IMR-90 (cell line): ENCODE measurements at regions not wholly inside any gene's neighbourhood (a gene's known extent, or its start where the extent isn't known, plus 50 kb on each side); places are given as distances from the start of the nearest gene placed in this dataset.

Experiments used
- ATAC-seq: fragments of 200-7000 bp; cut with Tn5 transposase; 2 replicates; pipeline ENCODE4 v1.9.1; 2020; ENCODE audit warnings: low read depth, mild to moderate bottlenecking, moderate library complexity
- BruUV-seq: library from RNA; stranded (reverse); fragments of 400-500 nt; replicated peaks from 2 replicates; lab custom pipeline; 2021; lab: Mats Ljungman, UMichigan
- CTCF ChIA-PET: fragments of 300-600 bp; formaldehyde crosslinking; extraction: SDS; loops from one replicate; lab custom pipeline; 2021; ENCODE audit warnings: antibody characterized with exemption; lab: Yijun Ruan, JAX
- POLR2A ChIA-PET: fragments of 300-600 bp; sonication (Branson Sonifier 250); formaldehyde crosslinking; loops from one replicate; lab custom pipeline; 2022; ENCODE audit warnings: antibody characterized with exemption; ENCODE audit not compliant: unreplicated experiment; lab: Charles Lee
- DNase-seq: peaks from one replicate; pipeline ENCODE4 v3.0.0; 2013
- H2AFZ ChIP-seq: replicated peaks from 2 replicates; pipeline ENCODE3; 2013; ENCODE audit warnings: low read length, mild to moderate bottlenecking; ENCODE audit not compliant: poor library complexity
- H2AK5ac ChIP-seq: 2 replicates; pipeline ENCODE4 v1.6.1; 2013; ENCODE audit warnings: low read depth, low read length, inconsistent platforms
- H2AK9ac ChIP-seq: replicated peaks from 2 replicates; pipeline ENCODE3; 2013; ENCODE audit warnings: mild to moderate bottlenecking, low read depth, low read length, moderate library complexity; ENCODE audit not compliant: poor library complexity
- H2BK120ac ChIP-seq: 2 replicates; pipeline ENCODE4 v1.6.1; 2013; ENCODE audit warnings: low read depth, low read length, inconsistent platforms
- H2BK15ac ChIP-seq: 3 replicates; pipeline ENCODE4 v1.6.1; 2013; ENCODE audit warnings: low read depth, low read length, inconsistent platforms
- H2BK20ac ChIP-seq: 2 replicates; pipeline ENCODE4 v1.6.1; 2013; ENCODE audit warnings: low read depth, mild to moderate bottlenecking, inconsistent platforms, low read length, moderate library complexity
- H2BK5ac ChIP-seq: 2 replicates; pipeline ENCODE4 v1.6.1; 2013; ENCODE audit warnings: mild to moderate bottlenecking, low read depth, low read length, inconsistent platforms; ENCODE audit not compliant: poor library complexity, severe bottlenecking
- H3K14ac ChIP-seq: replicated peaks from 2 replicates; pipeline ENCODE4 v1.6.1; 2013; ENCODE audit warnings: low read depth, low read length, inconsistent platforms
- H3K18ac ChIP-seq: 2 replicates; pipeline ENCODE4 v1.6.1; 2013; ENCODE audit warnings: low read depth, low read length, control low read depth
- H3K23ac ChIP-seq: 2 replicates; pipeline ENCODE4 v1.6.1; 2013; ENCODE audit warnings: low read depth, low read length, inconsistent platforms
- H3K27ac ChIP-seq: 2 replicates; pipeline ENCODE4 v1.5.1; 2013; ENCODE audit warnings: mild to moderate bottlenecking, control low read depth, low read length; ENCODE audit not compliant: insufficient read depth
- H3K27me3 ChIP-seq: 2 replicates; pipeline ENCODE4 v1.6.1; 2013; ENCODE audit warnings: low read length; ENCODE audit not compliant: control insufficient read depth, insufficient read depth
- H3K36me3 ChIP-seq: 2 replicates; pipeline ENCODE4 v1.6.1; 2013; ENCODE audit warnings: low read length, mixed read lengths; ENCODE audit not compliant: control insufficient read depth, insufficient read depth
- H3K4ac ChIP-seq: 2 replicates; pipeline ENCODE4 v1.6.1; 2013; ENCODE audit warnings: low read depth, low read length, inconsistent platforms
- H3K4me1 ChIP-seq: 2 replicates; pipeline ENCODE4 v1.6.1; 2013; ENCODE audit warnings: low read length, mixed read lengths; ENCODE audit not compliant: control insufficient read depth, insufficient read depth
- H3K4me2 ChIP-seq: 2 replicates; pipeline ENCODE4 v1.6.1; 2013; ENCODE audit warnings: low read depth, mild to moderate bottlenecking, control low read depth, low read length, moderate library complexity
- H3K4me3 ChIP-seq: 2 replicates; pipeline ENCODE4 v1.5.1; 2013; ENCODE audit warnings: low read depth, mild to moderate bottlenecking, control low read depth, low read length, moderate library complexity; ENCODE audit not compliant: insufficient read depth
- H3K56ac ChIP-seq: 2 replicates; pipeline ENCODE4 v1.6.1; 2013; ENCODE audit warnings: low read length, inconsistent platforms; ENCODE audit not compliant: insufficient read depth; ENCODE audit errors: extremely low read depth
- H3K79me1 ChIP-seq, 2 experiments: 2 replicates each; pipeline ENCODE4 v1.6.1; 2013; ENCODE audit warnings: low read length in 2 of 2, inconsistent platforms in 1 of 2, low read depth in 1 of 2
- H3K9ac ChIP-seq: 2 replicates; pipeline ENCODE4 v1.6.1; 2013; ENCODE audit warnings: low read depth, low read length, control low read depth
- H3K9me1 ChIP-seq: 2 replicates; pipeline ENCODE4 v1.6.1; 2013; ENCODE audit warnings: low read length, inconsistent platforms; ENCODE audit not compliant: insufficient read depth
- H3K9me3 ChIP-seq: 2 replicates; pipeline ENCODE4 v1.6.1; 2013; ENCODE audit warnings: low read length; ENCODE audit not compliant: control insufficient read depth, insufficient read depth
- H4K20me1 ChIP-seq: 2 replicates; pipeline ENCODE4 v1.6.1; 2013; ENCODE audit warnings: low read length, inconsistent platforms; ENCODE audit not compliant: insufficient read depth
- H4K5ac ChIP-seq: 2 replicates; pipeline ENCODE4 v1.6.1; 2013; ENCODE audit warnings: mild to moderate bottlenecking, low read depth, low read length, control low read depth
- H4K8ac ChIP-seq, 2 experiments: 2 replicates each; pipeline ENCODE4 v1.6.1; 2013; ENCODE audit warnings: low read depth in 2 of 2, low read length in 2 of 2, control low read depth in 1 of 2, inconsistent platforms in 1 of 2
- H4K91ac ChIP-seq: 2 replicates; pipeline ENCODE4 v1.6.1; 2013; ENCODE audit warnings: low read depth, low read length, inconsistent platforms; ENCODE audit not compliant: insufficient read depth
- MAZ ChIP-seq: IDR thresholded peaks from 2 replicates; pipeline ENCODE4 v1.6.1; 2012; ENCODE audit warnings: low read depth, mild to moderate bottlenecking, low read length, improper control_type of control experiment, moderate library complexity, borderline replicate concordance
- POLR2A ChIP-seq: IDR thresholded peaks from 2 replicates; pipeline ENCODE4 v1.6.1; 2012; ENCODE audit warnings: mild to moderate bottlenecking, low read depth, low read length
- RAD21 ChIP-seq: IDR thresholded peaks from 2 replicates; pipeline ENCODE4 v1.6.1; 2012; ENCODE audit warnings: low read length, improper control_type of control experiment
- WGBS, 2 experiments: methylation state at CpG; one replicate each; pipeline versions ENCODE4 v1.1.5 to v1.1.7; 2013; ENCODE audit warnings: missing lambda C conversion rate in 2 of 2; ENCODE audit not compliant: insufficient read length in 1 of 2; ENCODE audit errors: extremely low coverage in 2 of 2; 5-methylcytosine and 5-hydroxymethylcytosine counted together
- dilution Hi-C: fragments of 300-500 bp; cut with HindIII; formaldehyde crosslinking; loops from one replicate; pipeline ENCODE4 v1.14.3; 2018; ENCODE audit warnings: low sequenced_read_pairs; ENCODE audit not compliant: unreplicated experiment
- in situ Hi-C: fragments of 300-500 bp; cut with MboI; formaldehyde crosslinking; loops from 3 replicates; pipeline ENCODE4 v1.14.3; 2019; ENCODE audit warnings: low sequenced_read_pairs, inconsistent platforms, mixed read lengths
- intact Hi-C: fragments of 100-400 bp; cut with micrococcal nuclease; formaldehyde crosslinking; loops from 2 replicates; pipeline ENCODE4 v1.10.0; 2022
- TF ChIP-seq, protein P1 (sequence below): fragments of 150-350 bp; IDR thresholded peaks from 2 replicates; pipeline ENCODE4 v1.6.1; 2017; ENCODE audit warnings: mild to moderate bottlenecking, antibody characterized with exemption, low read length, low read depth
- TF ChIP-seq, protein P2 (sequence below): conservative IDR thresholded peaks from 2 replicates; pipeline ENCODE4 v1.5.1; 2012; ENCODE audit warnings: mild to moderate bottlenecking, low read depth, low read length, improper control_type of control experiment

DNA sequence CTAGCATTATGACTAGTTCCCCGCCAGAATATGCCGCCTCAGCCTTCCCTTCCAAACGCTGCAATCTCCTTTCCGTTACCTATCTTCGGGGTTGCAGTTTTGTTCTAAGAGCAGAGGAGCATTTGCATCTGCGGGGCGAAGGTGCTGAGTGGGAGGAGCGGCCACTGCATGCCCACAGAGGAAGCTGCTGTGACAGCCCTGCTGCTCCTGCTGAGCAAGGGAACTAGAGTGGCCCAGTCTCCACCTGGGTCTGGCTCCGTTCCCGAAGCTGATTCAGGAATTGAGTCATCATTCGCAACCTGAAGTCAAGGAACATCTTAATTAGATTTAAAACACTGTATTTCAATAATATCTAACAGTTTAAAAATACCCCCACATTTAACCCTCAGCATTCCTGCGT is 98.2 kb upstream of the TJP1 start:
- Histone ChIP-seq H3K27me3 (peaks cover 3% of the 10 kb centered on the region; the same call in 1 of the 2 replicates), H3K9me1 (peaks cover 22% of the 10 kb centered on the region), H4K8ac (no peak overlapping the region), H3K18ac (no peak overlapping the region), H2BK15ac (no peak overlapping the region), H3K4me1 (peaks cover 23% of the 10 kb centered on the region), H2BK20ac (no peak overlapping the region), H3K56ac (no peak overlapping the region), H2AK5ac (peak overlapping the region; percentile 51), H3K14ac (no peak overlapping the region), H2BK120ac (peak overlapping the region; percentile 32; the same call in 1 of the 2 replicates), H2BK5ac (no peak overlapping the region), H3K4ac (peak overlapping the region; percentile 55; the same call in 1 of the 2 replicates), H4K5ac (no peak overlapping the region), H2AFZ (peak overlapping the region; percentile 34), H3K9me3 (no peaks in the 10 kb centered on the region), H4K91ac (peak overlapping the region; percentile 0; the same call in 1 of the 2 replicates), H3K9ac (no peak overlapping the region), H3K4me3 (no peak overlapping the region), H3K4me2 (no peak overlapping the region), H3K36me3 (no peaks in the 10 kb centered on the region), H3K79me1 (peaks cover 0 to 7% of the 10 kb centered on the region in 2 experiments; a peak in 2 of 4 replicates), H2AK9ac (no peak overlapping the region), H3K27ac (no peak overlapping the region), H3K23ac (no peak overlapping the region), H4K20me1 (peaks cover 3% of the 10 kb centered on the region; the same call in 1 of the 2 replicates)
- intact Hi-C loops: no loop called here
- dilution Hi-C loops: no loop called here
- BruUV-seq: no TSS peak
- no peak for ATAC-seq
- ChIA-PET CTCF (interaction anchor here (1.3 kb wide), 1 partner anchor 173 kb away, joined by 5 read pairs; no protein-coding TSS in a partner anchor), POLR2A (interaction anchor here (0.6 kb wide), 1 partner anchor 33 kb away, joined by 5 read pairs; no protein-coding TSS in a partner anchor)
- in situ Hi-C loops: loop anchor here (10.0 kb wide), 2 partner anchors 46 to 106 kb away; no protein-coding TSS in a partner anchor
- peak; percentile 49 for DNase-seq
- TF ChIP-seq POLR2A (no peak), MAZ (no peak), RAD21 (no peak)
- TF ChIP-seq, protein P1, sequence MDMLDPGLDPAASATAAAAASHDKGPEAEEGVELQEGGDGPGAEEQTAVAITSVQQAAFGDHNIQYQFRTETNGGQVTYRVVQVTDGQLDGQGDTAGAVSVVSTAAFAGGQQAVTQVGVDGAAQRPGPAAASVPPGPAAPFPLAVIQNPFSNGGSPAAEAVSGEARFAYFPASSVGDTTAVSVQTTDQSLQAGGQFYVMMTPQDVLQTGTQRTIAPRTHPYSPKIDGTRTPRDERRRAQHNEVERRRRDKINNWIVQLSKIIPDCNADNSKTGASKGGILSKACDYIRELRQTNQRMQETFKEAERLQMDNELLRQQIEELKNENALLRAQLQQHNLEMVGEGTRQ: no peak
- TF ChIP-seq, protein P2, sequence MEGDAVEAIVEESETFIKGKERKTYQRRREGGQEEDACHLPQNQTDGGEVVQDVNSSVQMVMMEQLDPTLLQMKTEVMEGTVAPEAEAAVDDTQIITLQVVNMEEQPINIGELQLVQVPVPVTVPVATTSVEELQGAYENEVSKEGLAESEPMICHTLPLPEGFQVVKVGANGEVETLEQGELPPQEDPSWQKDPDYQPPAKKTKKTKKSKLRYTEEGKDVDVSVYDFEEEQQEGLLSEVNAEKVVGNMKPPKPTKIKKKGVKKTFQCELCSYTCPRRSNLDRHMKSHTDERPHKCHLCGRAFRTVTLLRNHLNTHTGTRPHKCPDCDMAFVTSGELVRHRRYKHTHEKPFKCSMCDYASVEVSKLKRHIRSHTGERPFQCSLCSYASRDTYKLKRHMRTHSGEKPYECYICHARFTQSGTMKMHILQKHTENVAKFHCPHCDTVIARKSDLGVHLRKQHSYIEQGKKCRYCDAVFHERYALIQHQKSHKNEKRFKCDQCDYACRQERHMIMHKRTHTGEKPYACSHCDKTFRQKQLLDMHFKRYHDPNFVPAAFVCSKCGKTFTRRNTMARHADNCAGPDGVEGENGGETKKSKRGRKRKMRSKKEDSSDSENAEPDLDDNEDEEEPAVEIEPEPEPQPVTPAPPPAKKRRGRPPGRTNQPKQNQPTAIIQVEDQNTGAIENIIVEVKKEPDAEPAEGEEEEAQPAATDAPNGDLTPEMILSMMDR: no peak
- WGBS, 2 experiments: 100% methylated on average over 2 of the region's 12 CpGs; no CpG with 5 or more reads in 1 of the 2 experiments
